ENCODE measurements at regions not wholly inside any gene's neighbourhood (a gene's known extent, or its start where the extent isn't known, plus 50 kb on each side); places are given as distances from the start of the nearest gene placed in this dataset.
"Not testable (repeated sequence)": the region's sequence is repeated elsewhere in the genome, so short reads cannot be mapped to it uniquely, and the experiment has no call there.

DNA sequence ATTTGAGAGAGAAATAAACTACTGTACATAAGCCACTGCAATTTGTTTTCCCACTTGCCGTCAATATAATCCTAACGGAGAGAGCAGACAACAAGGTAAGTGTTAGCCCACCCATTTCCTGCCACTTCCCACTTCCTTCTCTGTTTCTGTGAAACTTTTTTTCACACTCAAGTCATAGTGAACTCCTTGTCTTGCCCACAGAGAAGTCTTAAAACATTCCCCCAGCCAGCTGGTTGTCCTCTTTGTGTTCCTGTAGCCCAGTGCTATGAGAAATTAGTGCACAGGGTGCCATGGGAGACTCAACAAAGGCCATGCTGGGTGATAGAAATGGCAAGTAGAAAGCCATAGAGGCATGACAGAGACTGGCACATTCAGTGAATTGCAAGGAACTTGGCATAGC is 208.6 kb downstream of the BLID start:
- no peak for DNase-seq (ENCODE audit: low spot score)
- no peak for FAIRE-seq

DNA sequence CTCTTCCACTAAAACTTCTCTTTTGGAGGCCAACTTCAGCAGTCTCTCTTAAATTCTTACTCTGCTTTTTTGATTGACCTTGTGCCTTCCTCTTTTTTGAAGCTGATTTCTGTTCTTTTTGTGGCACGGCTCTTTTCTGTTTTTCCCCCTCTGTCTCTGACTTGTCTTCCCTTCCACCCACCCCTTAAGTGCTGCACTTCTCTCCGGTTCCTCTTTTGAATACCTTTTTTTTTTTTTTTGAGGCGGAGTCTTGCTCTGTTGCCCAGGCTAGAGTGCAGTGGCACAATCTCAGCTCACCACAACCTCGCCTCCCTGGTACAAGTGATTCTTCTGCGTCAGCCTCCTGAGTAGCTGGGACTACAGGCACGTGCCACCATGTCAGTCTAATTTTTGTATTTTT is 211.9 kb downstream of the BLID start:
- FAIRE-seq = no peak
- DNase-seq (ENCODE audit: low spot score) = no peak

DNA sequence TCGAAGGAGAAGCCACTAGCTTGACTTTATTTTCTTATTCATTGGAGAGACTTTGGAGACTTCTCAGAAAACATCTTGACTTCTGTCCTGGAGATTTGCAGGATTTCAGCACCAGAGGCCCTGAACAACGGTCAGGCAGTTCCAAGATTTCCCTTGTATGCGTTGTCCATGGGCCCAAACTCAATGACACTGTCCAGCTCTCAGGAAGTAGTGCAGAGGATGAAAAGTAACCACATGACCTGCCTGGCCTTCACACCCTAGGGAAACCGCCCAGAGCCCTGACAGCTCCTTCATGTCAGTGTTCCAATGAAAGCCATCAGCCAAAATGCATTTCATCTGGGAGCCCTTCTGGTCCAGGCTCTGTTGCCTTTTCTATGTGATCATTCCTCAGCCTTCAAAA is 214.1 kb downstream of the BLID start:
- DNase-seq (ENCODE audit: low spot score) (no peak), FAIRE-seq (no peak)

DNA sequence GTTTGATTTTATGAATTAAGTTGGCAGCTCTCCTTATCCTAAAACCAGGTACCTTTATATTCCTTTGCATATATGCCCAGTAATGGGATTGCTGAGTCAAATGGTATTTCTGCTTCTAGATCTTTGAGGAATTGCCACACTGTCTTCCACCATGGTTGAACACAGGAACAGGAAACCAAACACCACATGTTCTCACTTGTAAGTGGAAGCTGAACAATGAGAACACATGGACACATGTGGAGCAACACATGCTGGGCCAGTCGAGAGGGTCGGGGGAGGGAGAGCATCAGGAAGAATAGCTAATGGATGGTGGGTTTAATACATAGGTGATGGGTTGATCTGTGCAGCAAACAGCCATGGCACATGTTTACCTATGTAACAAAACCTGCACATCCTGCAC is 214.6 kb downstream of the BLID start:
- not testable (repeated sequence) for DNase-seq (ENCODE audit: low spot score); FAIRE-seq

DNA sequence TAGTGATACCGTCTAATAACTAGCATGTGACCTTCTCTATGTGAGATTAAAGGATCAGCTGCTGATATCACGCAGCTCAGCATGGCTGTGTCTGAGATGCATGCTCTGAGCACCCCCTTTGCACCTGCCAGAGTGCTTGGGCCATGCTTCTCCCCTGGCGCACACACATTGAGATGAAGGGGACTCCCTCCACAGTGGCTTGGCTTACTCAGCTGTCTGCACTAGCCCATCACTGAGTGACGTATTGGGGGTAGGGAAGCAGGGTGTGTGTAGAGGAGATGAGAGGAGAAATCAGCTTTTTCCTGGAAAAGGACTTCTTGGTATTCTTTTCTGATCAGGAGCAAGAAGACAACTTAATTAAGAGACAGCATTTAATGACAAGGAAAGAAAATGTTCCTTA is 216.5 kb downstream of the BLID start:
- DNase-seq (ENCODE audit: low spot score) (no peak), FAIRE-seq (no peak)

DNA sequence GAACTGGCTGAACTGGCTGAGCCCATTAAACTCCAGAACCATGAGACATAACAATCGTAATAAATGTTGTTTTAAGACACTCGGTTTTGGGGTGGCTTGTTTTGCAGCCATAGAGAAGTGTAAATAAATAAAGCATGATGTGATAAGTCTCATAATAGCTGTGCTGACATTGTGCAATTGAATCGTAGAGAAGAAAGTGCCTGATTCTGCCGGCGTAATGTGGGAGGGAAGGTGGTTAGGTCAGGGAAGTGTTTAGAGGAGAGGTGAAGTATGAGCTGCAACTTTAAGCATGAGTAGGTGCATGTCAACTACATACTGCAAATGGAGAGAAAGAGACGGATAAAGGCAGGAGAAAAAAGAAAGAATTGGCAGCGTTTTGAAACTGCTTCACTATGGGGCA is 217.1 kb downstream of the BLID start:
- FAIRE-seq = no peak

DNA sequence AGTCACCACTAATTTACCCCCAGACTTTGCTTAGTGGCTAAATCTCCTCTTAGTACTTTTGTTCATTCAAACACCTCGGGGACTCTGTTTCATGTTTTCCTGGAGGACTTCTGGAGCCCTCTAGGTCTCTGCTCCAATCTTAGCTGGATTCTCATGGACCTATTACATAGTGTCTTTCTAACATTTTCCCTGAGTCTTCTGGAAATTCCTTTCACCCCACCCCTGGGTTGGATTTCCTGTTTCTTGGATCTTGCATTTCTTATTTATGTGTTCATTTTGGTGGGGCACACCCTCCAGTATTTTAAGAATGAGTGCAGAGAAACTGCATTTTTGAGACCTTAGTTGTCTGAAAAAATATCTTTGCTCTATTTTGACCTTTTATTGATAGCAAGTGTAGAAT is 220.1 kb downstream of the BLID start:
- DNase-seq (ENCODE audit: low spot score) = no peak
- no peak for FAIRE-seq

More for the DNA sequence above, 217.1 kb downstream of the BLID start:
- DNase-seq (ENCODE audit: low spot score) = no peak

DNA sequence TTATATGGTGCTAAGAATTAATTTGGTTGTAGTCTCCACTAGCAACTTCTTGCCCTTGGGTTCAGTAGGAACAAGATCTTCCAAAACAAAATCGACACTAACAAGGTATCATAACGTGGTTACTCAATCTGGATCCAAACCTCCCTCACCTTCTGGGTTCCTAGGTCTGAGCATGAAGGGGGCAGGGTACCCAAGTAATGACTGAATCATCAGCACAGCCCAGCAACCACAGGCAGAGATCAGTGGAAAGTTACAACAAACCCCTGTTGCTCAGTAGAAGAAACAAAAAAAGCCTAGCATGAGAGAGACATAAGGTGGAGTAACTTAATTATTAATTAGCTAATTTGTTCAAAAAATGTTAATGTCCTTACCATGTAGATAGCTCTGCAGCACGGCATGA is 221.4 kb downstream of the BLID start:
- DNase-seq (ENCODE audit: low spot score) = peak; percentile 43
- no peak for FAIRE-seq

DNA sequence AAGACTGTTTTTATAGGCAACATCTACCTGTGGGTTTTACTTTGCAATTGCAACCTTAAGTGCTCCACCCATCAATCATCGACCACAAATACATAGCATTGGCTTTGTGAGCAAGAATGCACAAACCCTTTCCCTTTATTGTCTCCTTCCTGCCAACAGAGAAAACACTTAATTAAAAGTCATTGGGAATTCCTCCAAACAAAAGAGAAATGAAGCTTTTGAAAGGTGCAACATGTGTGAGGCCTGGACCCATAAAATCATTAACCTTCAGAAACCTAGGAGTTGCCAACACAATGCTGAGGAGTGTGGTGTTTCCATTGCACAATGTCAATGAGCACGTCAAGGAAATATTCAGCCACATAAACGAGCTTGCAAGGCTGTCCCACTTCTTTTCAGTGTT is 223.2 kb downstream of the BLID start:
- no peak for DNase-seq (ENCODE audit: low spot score)
- no peak for FAIRE-seq

DNA sequence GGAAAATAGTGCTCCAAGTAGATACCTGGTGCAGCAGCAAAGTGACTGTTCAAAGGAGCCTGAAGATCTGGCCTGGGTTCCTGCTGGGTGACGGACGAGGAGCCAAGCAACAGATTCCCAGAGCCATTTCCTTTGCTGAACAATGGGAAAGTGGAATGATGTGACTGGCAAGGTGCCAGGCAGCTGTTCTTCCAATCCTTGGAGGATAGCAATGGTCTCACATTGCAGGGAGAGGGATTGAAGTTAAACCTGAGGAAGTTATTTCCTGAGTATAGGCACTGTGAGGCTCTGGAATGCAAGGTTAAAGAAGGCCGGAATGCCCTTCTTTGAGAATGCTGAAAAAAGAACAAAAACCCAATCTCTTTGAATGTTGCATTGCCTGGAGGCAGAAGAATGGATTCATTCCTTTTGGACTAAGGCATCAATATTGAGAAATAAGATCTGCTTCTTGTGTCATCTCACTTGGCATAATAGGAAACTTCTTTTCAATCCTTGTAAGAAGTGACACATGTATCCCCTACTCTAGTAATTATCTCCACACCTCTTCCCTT is 223.8 kb downstream of the BLID start:
- no peak for FAIRE-seq
- peak; percentile 23 for DNase-seq (ENCODE audit: low spot score)

DNA sequence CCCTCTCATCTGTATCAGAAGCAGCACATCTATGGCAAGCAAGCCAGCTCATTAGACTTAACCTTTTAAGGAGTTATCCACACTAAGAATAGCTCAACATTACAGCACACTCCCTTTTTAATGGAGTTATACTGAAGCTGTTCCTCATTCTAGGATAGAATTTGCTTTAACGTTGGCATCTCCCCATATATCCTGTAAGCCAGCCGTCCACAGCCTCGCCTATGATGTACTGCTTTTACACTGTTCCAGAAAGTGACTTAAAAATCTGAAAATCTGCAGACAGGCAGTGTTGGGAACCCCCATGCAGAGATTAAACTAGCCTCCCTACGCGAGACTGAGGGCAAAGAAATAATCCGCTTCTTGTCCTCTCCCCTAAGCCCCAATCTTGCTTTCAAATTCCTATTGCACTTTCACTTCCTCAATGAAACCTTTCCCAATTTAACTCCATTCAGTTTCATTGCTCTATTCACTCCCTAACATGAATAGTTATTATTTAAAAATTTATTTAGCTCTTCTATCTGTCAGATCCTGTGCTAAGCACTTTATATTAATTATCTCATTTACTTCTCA is 225.0 kb downstream of the BLID start:
- FAIRE-seq = no peak
- DNase-seq (ENCODE audit: low spot score) = no peak

DNA sequence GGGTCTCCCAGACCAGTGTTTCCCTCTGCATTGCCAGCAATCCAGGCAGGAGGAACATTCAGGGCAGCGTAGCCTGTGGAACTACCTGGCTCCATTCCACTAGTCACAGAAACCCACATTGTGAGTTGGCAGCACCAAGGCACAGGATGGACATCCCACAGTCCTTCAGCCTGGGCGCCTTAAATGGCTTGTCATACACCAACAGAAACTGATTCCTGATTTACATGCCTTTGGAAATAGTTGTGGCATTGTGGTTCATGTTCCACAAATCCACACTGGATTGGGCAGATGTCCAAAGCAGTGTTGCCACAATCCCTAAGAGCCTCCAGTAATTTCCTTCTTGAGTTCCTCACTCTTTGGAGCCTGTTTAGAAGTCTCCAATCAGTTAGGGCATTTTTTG is 225.6 kb downstream of the BLID start:
- DNase-seq (ENCODE audit: low spot score) (peak; percentile 43), FAIRE-seq (no peak)

DNA sequence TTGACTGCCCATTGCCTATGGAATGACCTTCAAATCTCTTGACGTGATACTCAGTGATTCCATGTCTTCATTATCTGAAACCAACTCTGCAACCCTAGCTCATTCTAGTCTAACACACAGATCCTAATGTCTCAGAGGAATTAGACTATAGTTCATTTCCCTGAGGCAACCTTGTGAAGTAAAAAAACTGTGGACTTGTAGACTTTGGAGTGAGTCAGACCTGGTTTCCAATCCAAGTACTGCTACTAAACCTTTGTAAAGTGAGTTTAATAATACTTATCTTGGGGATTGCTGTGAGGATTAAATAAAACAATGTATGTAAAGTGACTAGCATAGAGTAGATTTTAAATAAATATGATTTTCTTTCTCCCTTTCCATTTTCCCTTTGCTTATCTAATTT is 226.1 kb downstream of the BLID start:
- DNase-seq (ENCODE audit: low spot score) (no peak), FAIRE-seq (no peak)

DNA sequence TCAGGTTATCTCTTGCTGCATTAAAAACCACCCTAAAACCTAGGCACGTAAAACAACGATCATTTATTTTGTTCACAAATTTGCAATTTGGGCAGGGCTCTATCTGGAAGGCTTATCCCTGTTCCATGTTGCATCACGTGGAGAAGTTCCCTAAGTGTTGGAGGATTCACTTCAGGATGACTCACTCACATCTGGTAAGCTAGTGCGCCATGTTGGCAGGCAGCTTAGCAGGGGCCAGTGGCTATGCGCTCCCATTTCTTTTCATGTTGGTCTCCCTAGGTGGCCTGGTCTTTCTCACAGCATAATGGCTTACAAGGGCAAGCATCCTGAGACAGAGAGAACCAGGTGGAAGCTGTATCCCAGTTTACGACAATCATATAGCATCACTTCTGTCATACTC is 226.8 kb downstream of the BLID start:
- DNase-seq (ENCODE audit: low spot score) (no peak), FAIRE-seq (no peak)

DNA sequence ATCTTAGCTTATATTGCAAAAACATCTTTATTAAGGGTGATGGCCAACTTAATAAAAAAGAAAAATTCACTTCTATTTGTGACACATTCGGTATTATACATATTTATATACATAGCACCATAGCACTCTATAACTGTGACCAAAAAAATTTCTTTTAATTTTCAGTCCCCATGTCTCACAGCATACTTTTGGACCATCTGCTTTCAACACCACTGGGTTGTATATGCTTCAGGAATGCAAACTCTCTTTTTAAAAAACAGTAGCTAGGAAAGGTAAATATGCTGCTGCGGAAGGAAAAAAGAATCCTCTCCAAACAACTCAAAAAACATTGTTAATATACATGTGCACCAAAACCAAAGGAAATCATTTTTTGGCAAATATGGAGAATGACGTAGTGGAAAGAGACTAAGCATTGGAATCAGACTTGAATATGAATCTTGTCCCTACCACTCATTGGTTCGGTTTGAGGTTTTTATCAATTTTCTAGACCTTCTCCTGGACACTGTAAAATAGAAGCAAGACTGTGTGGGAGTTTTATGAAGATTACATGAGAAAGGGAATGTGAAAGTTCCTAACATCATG is 227.9 kb downstream of the BLID start:
- DNase-seq (ENCODE audit: low spot score) = no peak
- FAIRE-seq = no peak

DNA sequence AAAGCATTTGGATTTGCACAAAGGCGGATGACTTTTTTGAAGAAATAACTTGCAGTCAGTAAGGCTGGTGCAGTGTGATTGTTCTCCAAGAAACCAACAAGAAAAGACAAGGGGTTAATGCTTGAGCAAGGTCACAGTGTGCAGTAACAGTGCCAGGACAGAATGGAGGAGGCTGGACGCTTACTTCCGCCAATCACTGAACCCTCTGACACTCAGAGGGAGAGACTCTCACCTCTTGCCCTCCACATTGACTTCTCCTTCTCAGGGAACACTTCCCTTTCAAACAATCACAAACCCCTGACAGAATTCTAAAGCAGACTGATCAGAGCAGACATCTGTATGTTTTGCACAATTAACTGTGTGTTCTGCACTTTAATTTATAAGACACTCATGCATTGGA is 228.4 kb downstream of the BLID start:
- FAIRE-seq (no peak), DNase-seq (ENCODE audit: low spot score) (no peak)

DNA sequence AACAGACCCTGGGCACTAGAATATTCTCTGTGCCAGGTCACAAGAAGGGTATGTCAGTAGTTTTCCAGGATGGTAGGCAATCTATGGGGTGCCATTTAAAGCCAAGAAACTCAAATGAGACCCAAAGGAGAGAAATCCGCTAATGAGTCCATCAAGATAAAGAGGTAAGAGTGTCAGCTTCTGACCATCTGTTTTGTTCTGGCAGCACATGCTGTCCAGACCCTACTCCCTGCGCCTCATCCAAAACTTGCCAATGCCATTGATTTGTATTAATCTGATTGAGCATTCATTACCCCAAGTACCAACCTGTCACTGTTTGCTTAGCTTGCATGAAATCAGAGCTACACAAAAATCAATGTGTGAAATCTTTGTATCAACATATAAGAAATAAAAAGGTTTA is 229.0 kb downstream of the BLID start:
- no peak for FAIRE-seq
- DNase-seq (ENCODE audit: low spot score) = no peak

DNA sequence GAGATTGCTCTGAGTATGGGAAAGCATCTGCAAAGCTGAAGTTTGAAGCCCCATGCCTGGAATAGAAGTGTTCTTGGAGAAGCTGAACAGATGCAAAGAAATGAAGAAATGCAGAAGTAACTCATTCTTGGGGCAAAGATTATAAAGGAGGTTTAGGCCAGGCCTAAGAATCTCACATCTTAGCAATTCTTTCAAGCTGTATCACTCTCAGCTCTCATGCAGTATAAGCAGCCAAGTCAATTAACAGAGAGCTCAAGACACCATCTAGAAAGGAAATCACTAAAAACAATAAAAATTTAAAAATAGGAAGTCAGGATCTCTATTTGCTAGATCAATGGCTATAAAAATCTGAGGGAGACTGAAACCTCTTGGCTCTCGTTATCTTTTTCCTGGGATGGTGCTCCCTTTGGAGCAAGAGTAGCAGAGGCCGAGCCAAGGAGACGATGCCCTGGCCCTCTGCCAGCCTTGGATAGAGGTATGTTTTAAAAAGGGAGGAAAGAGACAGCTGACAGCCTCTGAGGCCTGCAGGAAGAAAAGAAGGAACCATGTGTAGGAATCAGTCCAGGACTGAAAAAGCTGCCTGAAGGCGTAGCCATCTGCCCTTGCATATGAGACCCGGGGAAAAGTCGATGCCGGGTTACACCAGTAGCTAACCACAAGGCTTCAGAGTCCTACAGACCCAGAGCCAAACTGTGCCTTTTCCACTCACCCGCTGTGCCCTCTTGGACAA is 229.8 kb downstream of the BLID start:
- DNase-seq (ENCODE audit: low spot score) (no peak), FAIRE-seq (no peak)

DNA sequence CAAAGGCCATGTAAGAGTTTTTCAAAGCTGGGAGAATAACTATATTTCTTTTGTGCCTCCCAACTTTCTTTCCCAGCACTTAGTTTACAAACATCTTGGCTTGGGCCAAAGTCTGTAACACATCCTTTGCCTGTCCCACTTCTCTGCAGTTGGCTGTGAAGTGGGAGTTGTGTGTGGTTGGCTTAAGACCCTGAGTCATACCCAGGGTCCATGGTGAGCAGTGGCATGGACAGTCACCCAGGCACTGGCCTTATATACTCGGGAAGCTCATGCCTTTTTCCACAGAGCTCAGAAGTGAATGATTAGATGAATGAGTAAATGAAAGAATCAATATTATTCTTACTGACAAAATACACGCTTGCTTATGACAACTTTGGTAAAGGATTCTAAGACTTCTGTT is 231.4 kb downstream of the BLID start:
- DNase-seq (ENCODE audit: low spot score) (no peak), FAIRE-seq (no peak)

DNA sequence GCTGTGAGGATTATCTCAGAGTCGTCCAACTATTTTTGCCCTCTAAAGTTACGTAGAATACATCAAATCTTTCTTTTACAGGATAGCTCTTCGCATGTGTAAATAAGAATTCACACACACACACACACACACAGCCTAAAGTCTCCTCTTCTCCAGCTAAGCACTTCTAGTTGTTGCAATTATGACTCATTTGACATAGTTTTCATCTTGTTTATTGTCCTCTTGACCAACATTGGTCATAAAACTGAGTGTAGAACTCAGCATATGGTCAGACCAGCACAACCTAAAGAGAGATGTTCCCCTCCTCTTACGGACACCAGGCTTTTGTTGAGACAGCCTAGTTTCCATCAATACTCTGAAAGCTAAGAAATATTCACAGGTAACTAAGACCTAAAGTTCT is 234.2 kb downstream of the BLID start:
- DNase-seq (ENCODE audit: low spot score) = no peak
- no peak for FAIRE-seq

DNA sequence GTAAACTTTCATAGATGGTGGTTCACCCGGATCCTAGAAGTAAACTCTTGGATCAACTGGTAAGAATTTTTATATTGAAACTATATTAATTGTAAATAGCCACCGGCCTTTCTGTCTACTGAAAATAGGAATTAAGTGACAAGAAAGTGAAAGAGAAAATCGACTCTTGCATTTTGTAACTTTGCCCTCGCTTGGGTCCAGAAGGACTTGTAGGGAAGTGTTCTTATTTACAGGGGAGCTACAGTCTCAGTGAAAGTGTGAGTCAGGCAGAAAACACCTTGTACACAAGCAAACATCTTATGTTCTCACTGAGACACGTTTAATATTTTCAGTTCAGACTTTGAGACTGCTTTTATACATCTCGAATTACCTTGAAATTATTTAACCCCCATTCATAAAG is 238.9 kb downstream of the BLID start:
- FAIRE-seq (no peak), DNase-seq (ENCODE audit: low spot score) (no peak)

DNA sequence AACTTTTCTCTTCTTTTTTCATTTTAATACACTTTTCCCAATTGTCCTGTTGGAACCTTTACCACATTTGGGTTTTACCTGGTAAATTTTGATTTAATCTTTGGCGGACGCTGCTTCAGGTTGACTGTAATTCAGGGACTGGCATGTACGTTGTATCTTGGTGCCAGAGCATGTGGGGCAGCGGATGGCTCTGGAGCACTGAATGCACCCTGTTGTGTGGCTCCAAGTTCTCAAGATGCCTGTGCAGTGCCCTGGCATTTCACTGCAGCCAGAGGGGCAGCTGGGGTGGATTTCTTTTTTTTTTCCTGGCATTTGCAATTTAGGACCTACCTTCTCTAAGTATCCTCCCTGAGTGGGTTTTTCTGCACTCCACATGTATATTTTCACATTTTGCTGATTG is 242.2 kb downstream of the BLID start:
- FAIRE-seq = no peak
- DNase-seq (ENCODE audit: low spot score) = no peak

DNA sequence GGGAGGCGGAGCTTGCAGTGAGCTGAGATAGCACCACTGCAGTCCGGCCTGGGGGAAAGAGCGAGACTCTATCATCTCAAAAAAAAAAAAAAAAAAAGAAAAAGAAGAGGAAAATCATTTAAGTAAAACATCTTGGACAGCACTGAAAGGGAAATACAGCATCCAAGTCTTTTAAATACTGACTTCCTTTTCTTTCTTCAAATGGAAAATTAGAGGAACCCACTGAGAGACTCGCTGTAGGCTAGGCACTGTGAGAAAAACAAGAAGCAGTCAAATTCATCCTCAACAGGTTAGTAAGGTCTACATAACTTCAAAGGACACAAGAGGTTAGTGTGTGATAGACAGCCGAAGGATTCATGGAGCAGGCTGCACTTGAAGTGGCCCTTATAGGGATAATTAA is 243.7 kb downstream of the BLID start:
- no peak for DNase-seq (ENCODE audit: low spot score)
- no peak for FAIRE-seq

Measured in urothelium cell line (cell line).